Ishikawa (cell line): ENCODE measurements at regions not wholly inside any gene's neighbourhood (a gene's known extent, or its start where the extent isn't known, plus 50 kb on each side); places are given as distances from the start of the nearest gene placed in this dataset.

Source experiments
- CEBPB ChIP-seq: IDR thresholded peaks from 2 replicates; pipeline ENCODE4 v1.6.1; 2012
- CREB1 ChIP-seq: IDR thresholded peaks from 2 replicates; pipeline ENCODE4 v1.6.1; 2012; ENCODE audit warnings: low read depth
- EGR1 ChIP-seq: IDR thresholded peaks from 2 replicates; pipeline ENCODE4 v1.6.1; 2012
- EP300 ChIP-seq: IDR thresholded peaks from 2 replicates; pipeline ENCODE4 v1.6.1; 2012; ENCODE audit warnings: borderline replicate concordance
- FOXM1 ChIP-seq: IDR thresholded peaks from 2 replicates; pipeline ENCODE4 v1.6.1; 2012; ENCODE audit warnings: low read depth, borderline replicate concordance
- NFIC ChIP-seq: IDR thresholded peaks from 2 replicates; pipeline ENCODE4 v1.6.1; 2012
- RAD21 ChIP-seq: IDR thresholded peaks from 2 replicates; pipeline ENCODE4 v1.6.1; 2012; ENCODE audit warnings: low read depth
- TAF1 ChIP-seq: IDR thresholded peaks from 2 replicates; pipeline ENCODE4 v1.6.1; 2012; ENCODE audit warnings: low read depth, mild to moderate bottlenecking
- TCF12 ChIP-seq: IDR thresholded peaks from 2 replicates; pipeline ENCODE4 v1.6.1; 2012; ENCODE audit warnings: low read depth
- TEAD4 ChIP-seq: IDR thresholded peaks from 2 replicates; pipeline ENCODE4 v1.6.1; 2012
- YY1 ChIP-seq: IDR thresholded peaks from 2 replicates; pipeline ENCODE4 v1.6.1; 2012; ENCODE audit warnings: low read depth
- ZBTB7A ChIP-seq: IDR thresholded peaks from 2 replicates; pipeline ENCODE4 v1.6.1; 2012; ENCODE audit warnings: low read depth
- TF ChIP-seq, protein P1 (sequence below): IDR thresholded peaks from 2 replicates; pipeline ENCODE4 v1.6.1; 2012
- TF ChIP-seq, protein P2 (sequence below): IDR thresholded peaks from 2 replicates; pipeline ENCODE4 v1.6.1; 2012
- TF ChIP-seq, protein P3 (sequence below): IDR thresholded peaks from 2 replicates; pipeline ENCODE4 v1.6.1; 2012; ENCODE audit warnings: low read depth, mild to moderate bottlenecking

DNA sequence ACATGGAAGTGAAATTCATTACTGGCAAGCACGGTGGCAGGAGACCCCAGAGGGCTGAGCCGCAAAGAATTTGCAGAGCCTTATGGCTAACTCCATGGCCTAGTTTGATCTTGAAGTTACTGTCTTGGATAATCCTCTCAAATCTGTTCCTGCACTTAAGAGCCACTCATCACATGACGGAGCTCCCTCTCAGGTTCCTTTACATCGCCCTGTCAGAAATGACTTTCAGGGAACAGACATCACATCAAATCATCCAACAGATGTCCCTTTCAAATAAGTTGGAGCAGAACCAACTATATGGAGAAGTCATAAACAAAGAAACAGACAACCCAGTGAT lies 328.8 kb upstream of the THBS1 start:
- no peak for TF ChIP-seq CREB1
- TF ChIP-seq RAD21 = no peak
- no peak for TF ChIP-seq CEBPB
- no peak for TF ChIP-seq ZBTB7A
- no peak for TF ChIP-seq TEAD4

DNA sequence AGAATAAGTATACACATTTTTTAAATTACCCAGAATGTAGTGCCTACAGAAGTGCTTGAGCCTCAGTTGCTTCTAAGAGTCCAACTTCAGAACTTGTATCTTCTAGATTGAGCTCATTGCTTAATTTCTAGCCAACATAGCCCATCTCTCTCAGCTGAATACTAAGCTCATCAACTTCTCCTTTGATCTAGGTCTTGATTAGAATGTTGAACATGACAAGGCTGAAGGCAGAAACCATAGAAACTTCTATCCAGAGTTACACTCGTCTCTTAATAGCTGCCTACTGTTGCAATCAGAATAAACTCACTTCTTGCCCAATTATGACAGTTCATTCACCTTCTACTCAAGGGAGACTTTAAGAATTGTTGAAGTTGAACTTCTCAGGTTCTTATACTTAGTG lies 327.3 kb upstream of the THBS1 start:
- no peak for TF ChIP-seq YY1
- TF ChIP-seq, protein P1, sequence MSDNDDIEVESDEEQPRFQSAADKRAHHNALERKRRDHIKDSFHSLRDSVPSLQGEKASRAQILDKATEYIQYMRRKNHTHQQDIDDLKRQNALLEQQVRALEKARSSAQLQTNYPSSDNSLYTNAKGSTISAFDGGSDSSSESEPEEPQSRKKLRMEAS = no peak
- no peak for TF ChIP-seq CREB1
- TF ChIP-seq, protein P2, sequence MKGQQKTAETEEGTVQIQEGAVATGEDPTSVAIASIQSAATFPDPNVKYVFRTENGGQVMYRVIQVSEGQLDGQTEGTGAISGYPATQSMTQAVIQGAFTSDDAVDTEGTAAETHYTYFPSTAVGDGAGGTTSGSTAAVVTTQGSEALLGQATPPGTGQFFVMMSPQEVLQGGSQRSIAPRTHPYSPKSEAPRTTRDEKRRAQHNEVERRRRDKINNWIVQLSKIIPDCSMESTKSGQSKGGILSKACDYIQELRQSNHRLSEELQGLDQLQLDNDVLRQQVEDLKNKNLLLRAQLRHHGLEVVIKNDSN = no peak
- TF ChIP-seq, protein P3, sequence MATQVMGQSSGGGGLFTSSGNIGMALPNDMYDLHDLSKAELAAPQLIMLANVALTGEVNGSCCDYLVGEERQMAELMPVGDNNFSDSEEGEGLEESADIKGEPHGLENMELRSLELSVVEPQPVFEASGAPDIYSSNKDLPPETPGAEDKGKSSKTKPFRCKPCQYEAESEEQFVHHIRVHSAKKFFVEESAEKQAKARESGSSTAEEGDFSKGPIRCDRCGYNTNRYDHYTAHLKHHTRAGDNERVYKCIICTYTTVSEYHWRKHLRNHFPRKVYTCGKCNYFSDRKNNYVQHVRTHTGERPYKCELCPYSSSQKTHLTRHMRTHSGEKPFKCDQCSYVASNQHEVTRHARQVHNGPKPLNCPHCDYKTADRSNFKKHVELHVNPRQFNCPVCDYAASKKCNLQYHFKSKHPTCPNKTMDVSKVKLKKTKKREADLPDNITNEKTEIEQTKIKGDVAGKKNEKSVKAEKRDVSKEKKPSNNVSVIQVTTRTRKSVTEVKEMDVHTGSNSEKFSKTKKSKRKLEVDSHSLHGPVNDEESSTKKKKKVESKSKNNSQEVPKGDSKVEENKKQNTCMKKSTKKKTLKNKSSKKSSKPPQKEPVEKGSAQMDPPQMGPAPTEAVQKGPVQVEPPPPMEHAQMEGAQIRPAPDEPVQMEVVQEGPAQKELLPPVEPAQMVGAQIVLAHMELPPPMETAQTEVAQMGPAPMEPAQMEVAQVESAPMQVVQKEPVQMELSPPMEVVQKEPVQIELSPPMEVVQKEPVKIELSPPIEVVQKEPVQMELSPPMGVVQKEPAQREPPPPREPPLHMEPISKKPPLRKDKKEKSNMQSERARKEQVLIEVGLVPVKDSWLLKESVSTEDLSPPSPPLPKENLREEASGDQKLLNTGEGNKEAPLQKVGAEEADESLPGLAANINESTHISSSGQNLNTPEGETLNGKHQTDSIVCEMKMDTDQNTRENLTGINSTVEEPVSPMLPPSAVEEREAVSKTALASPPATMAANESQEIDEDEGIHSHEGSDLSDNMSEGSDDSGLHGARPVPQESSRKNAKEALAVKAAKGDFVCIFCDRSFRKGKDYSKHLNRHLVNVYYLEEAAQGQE = no peak
- TF ChIP-seq TEAD4 = no peak
- TF ChIP-seq TCF12 = no peak
- no peak for TF ChIP-seq NFIC
- no peak for TF ChIP-seq RAD21
- TF ChIP-seq EGR1 = no peak

DNA sequence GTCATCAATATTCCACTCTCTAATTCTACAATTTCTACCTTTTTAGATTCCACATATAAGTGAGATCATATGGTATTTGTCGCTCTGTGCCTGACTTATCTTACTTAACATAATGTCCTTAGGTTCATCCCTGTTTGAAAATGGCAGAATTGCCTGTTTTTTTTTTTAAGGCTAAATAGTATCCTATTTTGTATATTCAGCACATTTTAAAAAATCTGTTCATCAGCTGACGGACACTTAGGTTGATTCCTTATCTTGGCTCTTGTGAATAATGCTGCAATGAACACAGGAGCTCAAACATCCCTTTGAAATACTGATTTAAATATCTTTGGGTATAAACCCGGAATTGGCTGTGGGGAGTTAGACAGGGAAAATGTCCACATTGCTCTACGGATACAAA lies 326.7 kb upstream of the THBS1 start:
- TF ChIP-seq EGR1 (no peak), YY1 (no peak), TCF12 (no peak), FOXM1 (no peak), TEAD4 (no peak), CEBPB (no peak), EP300 (no peak), CREB1 (no peak), TAF1 (no peak), NFIC (no peak)
- TF ChIP-seq, protein P1 = no peak
- TF ChIP-seq, protein P3 = no peak
- TF ChIP-seq, protein P2 = no peak

DNA sequence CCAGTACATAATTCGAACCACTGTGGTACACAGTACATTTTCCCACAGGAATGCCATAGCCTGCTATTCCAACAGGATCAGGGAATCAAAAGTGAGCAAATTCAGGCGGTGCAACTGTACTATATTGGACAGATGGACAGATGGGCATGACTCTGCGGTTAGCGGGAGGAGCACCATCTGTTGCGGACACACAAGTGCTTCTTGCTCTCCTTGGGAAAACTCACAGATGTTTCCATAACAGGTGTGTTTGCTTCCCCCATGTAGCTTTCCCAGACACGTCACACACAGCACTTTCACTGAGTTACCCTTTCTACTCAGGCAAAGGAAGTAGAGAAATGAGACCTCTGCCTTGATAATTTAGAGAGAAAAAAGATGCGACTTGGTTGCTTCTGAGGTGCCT lies 325.1 kb upstream of the THBS1 start:
- TF ChIP-seq TCF12 (no peak), RAD21 (no peak), EP300 (no peak), TAF1 (no peak), CEBPB (no peak), EGR1 (no peak), NFIC (no peak), FOXM1 (no peak), YY1 (no peak), TEAD4 (no peak), ZBTB7A (no peak)
- TF ChIP-seq, protein P2 = no peak
- TF ChIP-seq, protein P3 = no peak
- TF ChIP-seq, protein P1 = no peak
